Stimulated activated CD4-positive, alpha-beta T cell treated with anti-CD3 and anti-CD28 coated beads, Interleukin-15, amount 100 ng/mL, for 24 hours (primary cell): ENCODE measurements at regions not wholly inside any gene's neighbourhood (a gene's known extent, or its start where the extent isn't known, plus 50 kb on each side); places are given as distances from the start of the nearest gene placed in this dataset.
"Not testable (repeated sequence)": the region's sequence is repeated elsewhere in the genome, so short reads cannot be mapped to it uniquely, and the experiment has no call there.

Experiments used
- DNase-seq: peaks from one replicate; pipeline ENCODE4 v3.0.0-alpha.2; 2020

- no peak for DNase-seq
Measured at GRCh38 chrX:150217609-150218008, 145.5 kb upstream of the MAMLD1 start.

- no peak for DNase-seq
Measured at GRCh38 chrX:150219374-150220185, 143.5 kb upstream of the MAMLD1 start.

GRCh38 chrX:150223176-150224015, 139.7 kb upstream of the MAMLD1 start:
- no peak for DNase-seq

GRCh38 chrX:150224676-150225075, 138.4 kb upstream of the MAMLD1 start:
- no peak for DNase-seq

GRCh38 chrX:150225266-150225665, 137.9 kb upstream of the MAMLD1 start:
- no peak for DNase-seq

GRCh38 chrX:150225756-150226155, 137.4 kb upstream of the MAMLD1 start:
- no peak for DNase-seq

- no peak for DNase-seq
Measured at GRCh38 chrX:150226223-150226965, 136.7 kb upstream of the MAMLD1 start.

- no peak for DNase-seq
Measured at GRCh38 chrX:150227321-150227860, 135.7 kb upstream of the MAMLD1 start.

- DNase-seq, result no peak
Measured at GRCh38 chrX:150227873-150228410, 135.2 kb upstream of the MAMLD1 start.

GRCh38 chrX:150228431-150228830, 134.7 kb upstream of the MAMLD1 start:
- DNase-seq, result no peak

GRCh38 chrX:150229030-150229429, 134.1 kb upstream of the MAMLD1 start:
- no peak for DNase-seq

- no peak for DNase-seq
Measured at GRCh38 chrX:150229481-150229880, 133.6 kb upstream of the MAMLD1 start.

GRCh38 chrX:150230952-150231351, 132.2 kb upstream of the MAMLD1 start:
- DNase-seq, result not testable (repeated sequence)

GRCh38 chrX:150231368-150231767, 131.7 kb upstream of the MAMLD1 start:
- not testable (repeated sequence) for DNase-seq

GRCh38 chrX:150232222-150232621, 130.9 kb upstream of the MAMLD1 start:
- DNase-seq, result not testable (repeated sequence)

GRCh38 chrX:150234126-150234525, 129.0 kb upstream of the MAMLD1 start:
- DNase-seq, result no peak

GRCh38 chrX:150236327-150236726, 126.8 kb upstream of the MAMLD1 start:
- DNase-seq, result no peak

GRCh38 chrX:150238632-150239382, 124.3 kb upstream of the MAMLD1 start:
- no peak for DNase-seq

- no peak for DNase-seq
Measured at GRCh38 chrX:150239946-150240642, 123.0 kb upstream of the MAMLD1 start.

- DNase-seq, result no peak
Measured at GRCh38 chrX:150240643-150240970, 122.5 kb upstream of the MAMLD1 start.

GRCh38 chrX:150253959-150254620, 109.0 kb upstream of the MAMLD1 start:
- DNase-seq, result no peak
